GM11168 (cell line): ENCODE measurements at regions not wholly inside any gene's neighbourhood (a gene's known extent, or its start where the extent isn't known, plus 50 kb on each side); places are given as distances from the start of the nearest gene placed in this dataset.
"Not testable (repeated sequence)": the region's sequence is repeated elsewhere in the genome, so short reads cannot be mapped to it uniquely, and the experiment has no call there.

Source experiments
- in situ Hi-C: fragments of 300-500 bp; cut with MboI; formaldehyde crosslinking; loops from one replicate; pipeline ENCODE4 v1.12.0; 2022; ENCODE audit warnings: low sequenced_read_pairs; ENCODE audit not compliant: unreplicated experiment

GRCh38 chr15:62362144-62362543 is 197.1 kb upstream of the C2CD4B start:
- in situ Hi-C loops: loop anchor here (10.0 kb wide), 1 partner anchor 63 kb away; no protein-coding TSS in a partner anchor

GRCh38 chr15:62362608-62363007 is 197.5 kb upstream of the C2CD4B start:
- in situ Hi-C loops: loop anchor here (10.0 kb wide), 1 partner anchor 62 kb away; no protein-coding TSS in a partner anchor

GRCh38 chr15:62363913-62364312 is 198.8 kb upstream of the C2CD4B start:
- in situ Hi-C loops: loop anchor here (10.0 kb wide), 1 partner anchor 61 kb away; no protein-coding TSS in a partner anchor

GRCh38 chr15:62365795-62366442 is 200.8 kb upstream of the C2CD4B start:
- in situ Hi-C loops: loop anchor here (10.0 kb wide), 1 partner anchor 59 kb away; no protein-coding TSS in a partner anchor

- in situ Hi-C loops: loop anchor here (10.0 kb wide), 1 partner anchor 55 kb away; no protein-coding TSS in a partner anchor
Observed at GRCh38 chr15:62369454-62369853, 204.4 kb upstream of the C2CD4B start.

- in situ Hi-C loops: not testable (repeated sequence)
Observed at GRCh38 chr15:62371683-62372082, 206.6 kb upstream of the C2CD4B start.

GRCh38 chr15:62377736-62378480 is 212.8 kb upstream of the C2CD4B start:
- in situ Hi-C loops: no loop called here

GRCh38 chr15:62378772-62379498 is 213.8 kb upstream of the C2CD4B start:
- in situ Hi-C loops: no loop called here

- in situ Hi-C loops: no loop called here
Observed at GRCh38 chr15:62380011-62380410, 214.9 kb upstream of the C2CD4B start.

GRCh38 chr15:62382046-62382445 is 217.0 kb upstream of the C2CD4B start:
- in situ Hi-C loops: no loop called here

GRCh38 chr15:62389885-62390790 is 225.1 kb upstream of the C2CD4B start, which contains the start of gene TLN2:
TSS of gene TLN2 (plus strand) at chr15:62390550.
- in situ Hi-C loops: no loop called here

GRCh38 chr15:62390791-62391640 is 225.9 kb upstream of the C2CD4B start:
- in situ Hi-C loops: no loop called here

GRCh38 chr15:62391641-62392262 is 226.7 kb upstream of the C2CD4B start:
- in situ Hi-C loops: no loop called here

GRCh38 chr15:62392376-62392775 is 227.3 kb upstream of the C2CD4B start:
- in situ Hi-C loops: no loop called here

- in situ Hi-C loops: no loop called here
Observed at GRCh38 chr15:62393196-62393595, 228.1 kb upstream of the C2CD4B start.

- in situ Hi-C loops: no loop called here
Observed at GRCh38 chr15:62394079-62394478, 229.0 kb upstream of the C2CD4B start.

- in situ Hi-C loops: no loop called here
Observed at GRCh38 chr15:62400778-62401177, 235.7 kb upstream of the C2CD4B start.

- in situ Hi-C loops: no loop called here
Observed at GRCh38 chr15:62402687-62403086, 237.6 kb upstream of the C2CD4B start.
